ENCODE measurements at regions not wholly inside any gene's neighbourhood (a gene's known extent, or its start where the extent isn't known, plus 50 kb on each side); places are given as distances from the start of the nearest gene placed in this dataset.
A peak's percentile ranks its signal among the peaks of the same experiment; 100 is the strongest.
"Not testable (repeated sequence)": the region's sequence is repeated elsewhere in the genome, so short reads cannot be mapped to it uniquely, and the experiment has no call there.

- no peak for DNase-seq
Observed at GRCh38 chr6:166719019-166719418, 92.0 kb upstream of the RPS6KA2 start.

DNA sequence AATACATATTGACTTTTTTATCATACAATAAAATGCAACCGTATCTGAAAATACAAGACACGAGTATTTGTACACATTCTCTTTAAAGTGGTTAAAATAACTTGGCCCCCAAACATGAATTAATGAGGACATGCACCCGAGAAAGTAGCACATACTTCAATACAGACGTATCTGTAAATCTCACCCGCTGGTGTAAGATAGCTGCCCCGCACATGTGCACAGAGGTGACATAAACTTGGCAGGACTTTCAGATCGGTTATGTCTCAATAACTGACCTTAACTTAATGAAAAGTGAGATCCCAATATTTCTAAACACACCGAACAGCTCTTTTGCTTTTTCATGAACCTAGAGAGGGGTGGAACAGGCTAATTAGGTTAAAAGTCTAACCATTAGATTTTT, 91.5 kb upstream of the RPS6KA2 start:
- no peak for DNase-seq

- DNase-seq, result no peak
Observed at GRCh38 chr6:166716910-166717617, 90.0 kb upstream of the RPS6KA2 start.

- DNase-seq, result no peak
Observed at GRCh38 chr6:166715992-166716391, 88.9 kb upstream of the RPS6KA2 start.

- DNase-seq, result no peak
Observed at GRCh38 chr6:166715065-166715464, 88.0 kb upstream of the RPS6KA2 start.

DNA sequence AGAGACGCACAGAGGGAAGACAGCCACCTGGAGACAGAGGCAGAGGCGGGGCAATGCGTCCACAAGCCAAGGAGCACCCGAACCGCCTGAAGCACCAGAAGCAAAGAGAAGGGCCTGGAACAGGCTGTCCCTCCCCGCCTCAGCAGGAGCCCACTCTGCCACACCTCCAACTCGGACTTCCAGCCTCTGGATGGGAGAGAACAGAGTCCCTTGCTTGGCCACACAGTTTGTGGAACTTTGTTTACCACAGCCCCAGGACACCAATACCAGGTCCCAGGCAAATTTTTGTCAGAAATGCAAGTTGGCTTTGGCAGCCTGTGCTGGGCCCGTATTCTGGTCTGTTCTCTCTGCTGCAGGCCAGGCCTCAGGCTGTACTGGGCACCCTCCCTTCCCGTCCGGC, 87.5 kb upstream of the RPS6KA2 start:
- DNase-seq, result no peak

GRCh38 chr6:166714187-166714510, 87.1 kb upstream of the RPS6KA2 start:
- DNase-seq, result no peak

DNA sequence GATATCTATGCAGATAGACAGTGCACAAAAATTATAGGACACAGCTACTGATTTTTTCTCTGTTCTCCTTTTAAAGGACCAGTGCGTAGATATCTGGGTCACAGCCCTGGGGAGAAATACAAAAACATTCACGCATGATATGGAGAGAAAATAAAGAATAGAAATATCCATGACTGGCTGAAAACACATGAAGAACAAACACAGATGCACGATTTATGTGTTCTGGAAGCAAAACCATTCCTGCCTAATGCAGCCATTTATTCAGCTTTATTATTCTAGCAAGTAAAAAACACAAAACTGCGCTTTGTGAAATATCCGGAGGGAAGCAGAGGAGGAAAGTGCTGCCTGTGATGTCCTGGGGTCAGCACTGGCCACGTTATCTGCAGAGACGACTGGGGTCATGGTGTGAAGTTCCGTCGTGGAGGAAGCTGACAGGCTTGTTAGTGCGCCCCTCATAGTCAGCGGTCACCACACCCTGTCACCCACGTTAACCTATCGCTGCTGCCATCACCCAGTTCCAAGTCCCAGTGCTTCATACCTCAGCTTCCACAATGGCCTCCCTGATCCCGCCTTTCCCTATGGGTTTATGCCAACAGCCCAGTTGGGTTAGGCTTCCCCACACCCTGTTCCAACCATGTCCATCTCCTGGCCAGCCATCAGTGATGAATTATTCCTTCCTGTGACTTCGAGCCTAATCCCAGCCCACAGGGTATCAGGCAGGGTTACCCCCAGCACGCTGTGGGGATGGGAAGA, 86.6 kb upstream of the RPS6KA2 start:
- DNase-seq, result no peak

- DNase-seq, result no peak
Observed at GRCh38 chr6:166712286-166713228, 85.5 kb upstream of the RPS6KA2 start.

- DNase-seq, result no peak
Observed at GRCh38 chr6:166710084-166710483, 83.0 kb upstream of the RPS6KA2 start.

DNA sequence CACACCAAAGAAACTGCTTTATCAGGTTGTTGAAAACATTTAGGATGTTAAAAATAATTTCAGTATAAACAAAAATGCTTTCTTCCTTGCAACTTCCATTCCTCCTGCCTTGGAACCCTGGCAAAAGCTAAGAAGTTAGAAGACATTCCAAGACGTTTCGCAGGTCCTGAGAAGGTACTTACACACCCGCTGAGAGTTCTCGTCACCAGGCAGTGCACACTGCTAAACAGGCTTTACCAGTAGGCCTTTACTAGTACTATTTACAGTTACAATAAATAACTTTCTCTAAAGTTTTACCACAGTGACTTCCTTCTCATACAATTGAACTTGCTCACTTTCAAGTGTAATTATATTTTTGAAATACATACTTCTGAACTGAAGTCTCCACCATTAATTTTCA, 81.4 kb upstream of the RPS6KA2 start:
- no peak for DNase-seq

GRCh38 chr6:166707045-166707444, 80.0 kb upstream of the RPS6KA2 start:
- peak; percentile 27 to 37 for DNase-seq

GRCh38 chr6:166705069-166705468, 78.0 kb upstream of the RPS6KA2 start:
- no peak for DNase-seq

DNA sequence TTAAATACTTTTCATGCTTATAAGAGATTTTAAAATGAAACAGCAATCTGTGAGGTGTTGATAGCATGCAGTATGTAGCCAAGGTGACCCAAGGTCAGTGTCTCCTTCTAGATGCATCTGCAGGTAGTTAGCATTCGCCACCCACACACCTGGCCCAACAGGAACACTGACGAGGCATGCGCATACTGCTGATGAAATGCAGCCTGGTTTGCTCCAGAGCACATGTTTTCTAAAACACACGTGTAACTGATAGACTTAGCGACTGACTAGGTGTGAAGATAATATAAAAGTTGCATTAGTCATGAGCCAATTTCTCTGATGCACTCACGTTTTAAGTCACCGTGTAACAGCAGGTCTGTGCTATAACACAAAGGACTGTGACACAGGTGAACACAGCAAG, 77.1 kb upstream of the RPS6KA2 start:
- no peak for DNase-seq

DNA sequence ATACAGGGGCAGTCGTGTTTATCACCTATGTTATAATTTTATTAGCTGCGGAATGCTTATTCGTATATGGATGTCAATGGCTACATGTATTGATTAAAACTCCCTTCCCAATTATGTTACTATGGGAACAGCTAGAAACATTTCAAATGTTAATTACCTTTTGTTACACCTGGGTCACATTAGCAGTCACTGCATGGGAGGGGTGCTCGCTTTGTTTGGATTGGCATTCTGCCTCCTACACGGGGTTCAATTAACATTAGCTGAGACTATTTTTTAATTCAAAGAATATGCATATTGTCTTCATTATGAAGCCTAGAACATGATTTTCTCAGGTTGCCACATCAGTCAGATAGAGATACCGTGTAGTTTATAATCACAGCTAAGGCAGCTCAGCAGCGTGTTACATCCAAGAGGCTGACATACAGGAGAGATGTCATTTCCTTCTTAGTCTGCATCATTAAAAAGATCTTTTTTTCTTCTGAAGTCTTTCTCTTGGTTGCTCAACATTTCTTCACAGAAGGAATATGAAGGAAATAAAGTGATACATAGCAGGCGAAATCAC, 76.2 kb upstream of the RPS6KA2 start:
- DNase-seq, result no peak

DNA sequence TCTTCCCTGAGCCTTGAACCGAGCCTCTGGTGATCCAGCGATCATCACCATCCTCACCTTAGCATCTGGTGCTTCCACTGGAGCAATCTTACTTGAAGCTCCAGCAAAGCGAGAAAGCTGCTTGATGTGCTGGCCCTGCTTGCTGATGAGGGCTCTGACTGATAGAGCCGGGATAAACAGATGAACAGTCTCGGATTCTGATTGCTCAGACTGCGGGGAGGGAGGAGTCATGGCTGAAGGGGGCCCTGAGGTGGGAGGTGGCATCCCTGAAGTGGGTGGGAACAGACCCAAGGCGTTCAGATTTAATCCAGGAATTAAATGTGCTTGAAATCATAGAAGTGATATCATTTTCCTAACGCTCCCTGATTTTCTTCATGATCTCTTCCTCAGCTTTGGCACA, 74.4 kb upstream of the RPS6KA2 start:
- DNase-seq, result not testable (repeated sequence)

- DNase-seq, result not testable (repeated sequence)
Observed at GRCh38 chr6:166700871-166701270, 73.8 kb upstream of the RPS6KA2 start.

- no peak for DNase-seq
Observed at GRCh38 chr6:166697113-166697512, 70.1 kb upstream of the RPS6KA2 start.

- no peak for DNase-seq
Observed at GRCh38 chr6:166693880-166694279, 66.8 kb upstream of the RPS6KA2 start.

DNA sequence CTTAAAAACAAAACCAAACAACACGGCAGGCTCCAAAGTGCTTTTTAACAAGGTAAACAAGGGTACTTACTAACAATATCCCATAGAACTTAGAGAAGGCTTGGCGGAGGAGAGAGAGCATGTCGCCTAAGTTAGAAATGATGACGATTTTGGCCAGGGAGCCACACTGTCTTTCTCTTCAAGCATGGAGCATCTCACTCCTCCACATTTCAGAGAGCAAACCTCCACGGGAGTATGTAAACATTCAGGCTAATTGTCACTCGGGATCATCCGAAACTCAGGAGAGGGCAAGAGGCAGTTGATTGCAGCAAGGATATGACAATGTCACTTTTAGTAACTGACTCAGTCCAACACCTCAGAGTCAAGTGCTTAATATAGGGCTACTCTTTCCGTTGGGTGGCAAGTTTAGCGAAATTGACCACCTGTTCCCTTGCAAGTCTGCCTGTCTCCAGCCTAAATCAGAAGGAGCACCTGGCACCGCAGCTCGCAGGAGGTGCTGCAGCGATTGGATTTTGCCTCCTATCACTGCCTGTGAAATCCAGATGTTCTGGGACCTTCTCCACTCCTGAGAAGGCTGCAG, 65.8 kb upstream of the RPS6KA2 start:
- DNase-seq, result no peak

DNA sequence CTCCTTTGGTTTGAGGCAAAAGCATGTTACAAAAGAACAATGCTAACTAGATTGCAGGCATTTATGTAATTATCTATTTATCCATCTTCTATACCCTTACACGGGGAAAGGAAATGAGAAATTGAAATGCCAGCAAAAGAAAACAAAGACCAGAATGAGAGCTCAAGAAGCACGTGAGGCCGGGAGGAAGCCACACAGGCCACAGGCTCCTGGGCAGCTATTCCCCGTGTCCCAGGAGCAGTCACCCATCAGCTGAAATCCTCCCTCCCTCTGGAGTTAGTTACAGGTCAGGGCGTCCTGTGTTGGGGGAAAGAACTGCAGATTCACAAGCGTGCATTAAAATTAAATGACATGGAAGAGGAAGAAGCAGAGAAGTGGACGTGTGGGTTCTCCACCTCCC, 64.7 kb upstream of the RPS6KA2 start:
- no peak for DNase-seq

DNA sequence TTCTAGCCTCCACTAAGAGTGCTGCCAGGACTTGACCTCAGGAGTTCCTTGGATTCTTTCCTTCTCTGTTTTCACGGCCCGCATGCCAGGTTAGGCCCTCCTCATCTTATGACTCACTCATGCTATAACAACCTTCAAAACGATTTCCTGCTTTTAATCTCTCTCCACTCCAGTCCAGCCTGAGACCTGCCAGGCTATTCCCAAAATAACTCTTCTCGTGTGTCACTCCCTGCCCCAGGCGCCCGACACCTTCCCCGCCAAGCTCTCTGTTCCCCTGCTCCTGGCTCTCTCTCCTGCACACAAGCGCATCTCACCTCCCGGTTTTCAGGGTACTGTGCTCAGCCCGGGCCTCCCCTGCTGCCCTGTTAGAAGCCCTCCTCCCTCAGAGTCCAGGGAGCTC, 64.1 kb upstream of the RPS6KA2 start:
- DNase-seq, result no peak

- no peak for DNase-seq
Observed at GRCh38 chr6:166689687-166690086, 62.6 kb upstream of the RPS6KA2 start.
